ENCODE measurements at regions not wholly inside any gene's neighbourhood (a gene's known extent, or its start where the extent isn't known, plus 50 kb on each side); places are given as distances from the start of the nearest gene placed in this dataset.

GRCh38 chr2:12254280-12254860 lies 462.4 kb upstream of the TRIB2 start:
- no peak for DNase-seq (ENCODE audit: low read depth)

GRCh38 chr2:12256206-12256605 lies 460.5 kb upstream of the TRIB2 start:
- DNase-seq (ENCODE audit: low read depth): no peak

DNA sequence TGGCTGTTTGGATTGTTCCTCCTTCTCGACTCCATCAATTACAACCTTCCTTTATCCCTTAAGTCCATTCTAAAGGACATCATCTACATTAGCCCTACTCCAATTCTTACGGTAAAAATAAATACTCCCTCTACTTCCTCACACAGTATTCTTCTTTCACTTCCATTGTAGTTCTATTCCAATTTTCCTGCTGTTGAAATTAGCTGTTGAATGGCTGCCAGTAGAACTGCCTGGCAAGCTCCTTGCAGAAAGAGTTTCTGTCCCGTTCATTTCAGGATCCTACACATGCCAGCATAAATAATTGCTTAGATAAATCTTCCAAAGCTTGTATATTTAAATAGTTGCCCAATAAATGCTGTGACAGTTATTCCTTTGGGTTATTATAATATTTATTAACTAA lies 459.3 kb upstream of the TRIB2 start:
- no peak for DNase-seq (ENCODE audit: low read depth)

GRCh38 chr2:12259493-12259892 lies 457.2 kb upstream of the TRIB2 start:
- no peak for DNase-seq (ENCODE audit: low read depth)

GRCh38 chr2:12261986-12262680 lies 454.6 kb upstream of the TRIB2 start:
- no peak for DNase-seq (ENCODE audit: low read depth)

DNA sequence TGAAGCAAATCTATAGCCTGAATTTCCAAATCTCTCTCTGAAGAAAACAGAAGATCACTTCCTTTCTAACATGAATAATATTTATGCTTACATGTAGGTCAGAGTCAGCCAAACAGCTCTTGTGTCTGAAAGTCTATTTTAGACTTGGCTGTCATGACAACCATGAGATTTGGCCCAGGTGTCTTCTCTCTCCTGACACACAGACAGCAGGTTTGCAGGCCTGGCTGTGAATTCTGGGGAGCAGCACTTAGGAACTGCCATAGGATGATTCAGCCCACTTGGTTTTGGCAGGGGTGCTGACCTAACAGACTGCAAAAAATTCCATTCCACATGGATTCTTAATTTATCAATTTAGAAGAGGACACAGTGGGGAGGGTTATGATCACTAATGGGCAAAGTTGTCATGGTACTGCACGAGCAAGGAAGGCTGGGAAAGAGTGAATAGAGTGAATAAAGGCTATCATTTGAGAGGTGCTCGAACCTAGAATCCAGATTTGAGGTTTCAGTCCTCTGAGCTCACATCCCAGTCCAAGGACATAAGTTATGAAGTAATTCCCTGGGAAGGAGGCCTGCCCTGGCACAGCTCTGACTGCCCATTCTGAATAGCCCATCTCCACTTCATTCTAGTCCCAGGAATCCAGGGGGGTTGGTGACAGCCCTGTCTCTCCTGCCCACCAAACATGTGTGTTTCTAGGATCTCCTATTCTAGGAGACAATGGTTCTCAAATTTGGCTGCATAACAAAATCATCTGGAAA lies 453.9 kb upstream of the TRIB2 start:
- peak; percentile 26 for DNase-seq (ENCODE audit: low read depth)

- no peak for DNase-seq (ENCODE audit: low read depth)
Observed at GRCh38 chr2:12263730-12264129, 453.0 kb upstream of the TRIB2 start.

GRCh38 chr2:12264146-12264545 lies 452.6 kb upstream of the TRIB2 start:
- no peak for DNase-seq (ENCODE audit: low read depth)

DNA sequence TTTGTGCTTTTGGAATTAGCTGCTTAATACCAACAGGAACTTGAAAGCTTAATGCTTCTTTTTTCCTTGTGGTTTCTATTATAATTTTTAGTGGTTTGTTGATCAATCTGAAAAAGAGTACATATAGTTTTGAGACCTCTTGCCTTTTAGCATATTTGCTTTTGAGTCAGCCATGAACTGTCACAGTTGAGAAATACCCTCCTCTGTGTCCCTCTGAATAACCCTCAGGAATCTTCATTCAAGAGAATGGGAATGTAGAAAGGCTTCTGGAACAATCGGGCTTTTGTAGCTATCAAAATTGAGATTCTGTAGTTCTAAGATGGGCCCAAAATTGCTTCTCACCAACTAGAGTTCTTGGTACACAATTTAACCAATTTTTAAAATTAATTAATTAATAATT lies 451.1 kb upstream of the TRIB2 start:
- DNase-seq (ENCODE audit: low read depth): no peak

- no peak for DNase-seq (ENCODE audit: low read depth)
Observed at GRCh38 chr2:12267042-12267441, 449.7 kb upstream of the TRIB2 start.

DNA sequence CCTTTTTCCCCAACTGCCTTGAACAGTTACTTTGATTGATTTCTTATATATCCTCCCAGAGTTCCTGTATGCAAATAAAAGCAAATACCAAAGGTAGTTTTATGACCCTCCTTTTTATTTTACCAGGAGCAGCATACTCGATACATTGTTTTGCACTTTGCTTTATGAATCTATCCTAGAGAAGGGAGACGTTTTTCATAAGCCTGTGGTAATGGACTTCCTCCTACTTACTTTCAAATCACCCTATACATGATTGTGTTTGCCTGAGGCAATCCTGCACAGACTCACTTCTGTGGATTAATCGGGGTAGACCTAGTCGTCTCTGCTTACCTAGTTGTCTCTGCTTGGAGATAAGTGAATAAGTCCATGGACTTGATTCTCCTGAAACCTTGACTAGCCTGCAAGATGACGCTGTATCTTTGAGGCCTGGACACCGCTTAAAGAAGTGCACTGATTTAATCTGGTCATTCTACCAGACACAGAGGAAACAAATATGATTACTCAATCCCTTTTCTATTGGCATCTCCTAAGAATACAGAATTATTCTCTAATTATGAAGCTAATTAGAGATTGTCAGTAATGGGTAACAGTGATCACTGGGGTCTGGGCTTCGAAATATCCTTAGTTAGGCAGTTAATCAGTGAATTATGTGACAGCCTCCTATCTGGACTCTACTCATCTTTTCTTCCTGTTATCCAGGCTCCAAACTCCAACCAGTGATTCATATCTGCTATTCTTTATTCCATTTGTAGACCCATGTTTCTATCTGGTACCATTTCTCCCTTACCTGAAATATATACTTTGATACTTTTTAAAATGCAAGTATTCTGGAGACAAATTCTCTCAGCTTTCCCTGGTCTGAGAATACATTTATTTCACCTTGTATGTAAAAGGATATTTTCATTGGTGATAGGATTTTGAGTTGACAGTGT lies 447.4 kb upstream of the TRIB2 start:
- no peak for DNase-seq (ENCODE audit: low read depth)

DNA sequence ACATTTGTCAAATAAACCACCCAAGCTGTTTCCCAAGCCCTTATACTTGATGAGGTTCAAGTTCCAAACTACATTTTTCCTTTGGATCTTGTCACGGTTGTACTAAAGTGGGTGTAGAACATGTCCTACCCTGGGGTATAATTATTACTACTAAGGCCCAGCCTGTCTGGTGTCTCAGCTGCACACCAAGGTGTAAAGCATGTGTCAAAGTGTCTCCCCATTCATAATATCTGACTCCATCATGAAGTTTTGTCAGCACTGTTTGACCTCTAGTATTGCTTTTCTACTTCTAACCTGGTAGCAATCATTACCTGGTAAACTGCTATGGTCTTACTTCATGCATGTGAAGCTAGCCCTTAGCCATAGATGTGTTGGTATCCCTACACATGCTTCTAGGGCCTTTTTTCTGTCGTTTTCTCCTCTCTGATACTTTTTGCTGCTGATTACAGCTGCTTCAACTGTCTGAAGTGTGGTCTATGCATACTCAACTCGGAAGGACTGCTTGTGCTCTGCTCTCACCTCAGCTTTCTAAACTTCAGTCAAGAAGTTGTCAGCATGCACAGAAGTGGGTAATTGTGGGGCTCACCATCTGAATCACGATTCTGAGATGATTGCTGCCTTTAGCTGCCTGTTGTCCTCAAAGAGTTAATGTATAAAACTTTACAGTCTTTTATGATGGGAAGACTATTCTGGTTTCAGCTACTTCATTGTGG lies 445.7 kb upstream of the TRIB2 start:
- no peak for DNase-seq (ENCODE audit: low read depth)

DNA sequence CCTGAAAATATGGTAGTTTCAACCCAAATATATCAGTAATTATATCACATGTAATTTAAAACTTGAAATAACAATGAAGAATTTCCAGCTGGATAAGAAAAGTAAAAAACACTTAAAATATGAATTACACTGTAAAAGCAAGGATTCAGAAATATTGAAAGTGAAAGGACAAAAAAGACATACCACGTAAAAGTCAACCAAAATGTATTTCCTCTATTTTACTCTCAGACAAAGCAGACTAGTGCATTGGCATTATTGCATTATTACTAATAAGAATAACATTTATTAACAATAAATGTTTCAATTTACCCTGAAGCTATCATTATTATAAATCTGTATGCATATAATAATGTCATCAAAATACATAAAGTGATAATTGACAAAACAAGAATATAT lies 445.1 kb upstream of the TRIB2 start:
- DNase-seq (ENCODE audit: low read depth): no peak

GRCh38 chr2:12273111-12273510 lies 443.6 kb upstream of the TRIB2 start:
- no peak for DNase-seq (ENCODE audit: low read depth)

GRCh38 chr2:12274591-12274990 lies 442.1 kb upstream of the TRIB2 start:
- DNase-seq (ENCODE audit: low read depth): no peak

- peak; percentile 26 for DNase-seq (ENCODE audit: low read depth)
Observed at GRCh38 chr2:12277241-12278034, 439.3 kb upstream of the TRIB2 start.

DNA sequence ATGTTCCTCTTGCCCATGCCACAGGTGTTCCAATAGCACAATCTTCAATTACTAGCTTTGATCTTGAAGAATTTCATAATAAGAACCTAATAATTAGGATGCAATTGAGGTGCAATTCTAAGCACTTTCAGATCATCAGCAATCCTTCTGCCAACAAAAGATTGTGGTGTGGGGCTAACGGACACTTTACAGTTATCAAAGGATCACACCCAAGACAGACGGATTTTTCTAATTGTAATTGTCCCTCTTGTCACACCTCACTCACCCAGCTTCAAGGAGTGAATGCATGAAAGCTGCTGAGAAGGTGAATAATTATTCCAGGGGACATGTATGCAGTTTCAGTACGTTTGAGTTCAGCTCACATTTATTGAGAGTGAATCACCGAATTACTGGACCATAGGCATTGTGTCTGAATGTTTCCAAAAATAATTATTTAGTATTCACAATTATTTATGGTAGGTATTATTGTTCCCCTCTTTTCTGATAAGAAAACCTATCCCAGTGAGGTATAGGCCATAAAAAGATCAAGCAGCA lies 438.5 kb upstream of the TRIB2 start:
- DNase-seq (ENCODE audit: low read depth): no peak

DNA sequence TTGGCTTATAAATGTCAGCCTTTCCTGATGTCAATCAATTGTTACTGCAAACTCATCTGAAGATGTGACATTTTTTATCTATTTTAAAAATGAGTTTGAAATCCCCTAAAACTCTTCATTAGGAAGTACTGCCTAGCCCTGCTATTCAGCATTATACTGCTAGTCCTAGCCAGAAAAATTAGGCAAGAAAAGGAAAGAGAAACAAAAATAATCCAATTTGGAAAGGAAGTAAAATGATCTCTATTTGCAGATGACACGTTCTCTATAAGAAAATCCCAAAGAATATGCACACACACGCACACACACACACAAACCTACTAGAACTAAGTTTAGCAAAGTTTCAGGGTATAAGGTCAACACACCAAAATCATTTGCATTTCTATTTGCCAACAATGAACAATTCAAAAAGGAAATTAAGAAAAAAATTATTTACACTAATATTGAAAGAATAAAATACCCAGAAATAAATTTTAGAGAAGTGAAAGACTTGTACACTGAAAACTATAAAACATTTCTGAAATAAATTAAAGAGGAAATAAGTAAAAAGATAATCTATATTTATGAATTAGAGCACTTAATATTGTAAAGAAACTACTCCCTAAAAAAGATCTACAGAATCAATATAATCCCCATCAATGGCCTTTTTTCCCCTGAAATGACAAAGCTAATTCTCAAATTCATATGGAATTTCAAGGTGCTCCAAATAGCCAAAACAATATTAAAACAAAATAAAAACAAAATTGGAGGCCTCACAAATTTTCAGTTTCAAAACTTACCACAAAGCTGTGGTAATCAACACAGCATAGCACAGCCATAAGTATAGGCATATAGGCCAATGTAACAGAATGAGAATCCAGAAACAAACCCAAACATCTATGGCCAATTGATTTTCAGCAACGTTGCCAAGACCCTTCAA lies 433.7 kb upstream of the TRIB2 start:
- no peak for DNase-seq (ENCODE audit: low read depth)

- DNase-seq (ENCODE audit: low read depth): no peak
Observed at GRCh38 chr2:12284037-12284436, 432.7 kb upstream of the TRIB2 start.

Data from forelimb muscle (tissue), 1 donor.